Neural cell (in vitro differentiated cells): ENCODE measurements at regions not wholly inside any gene's neighbourhood (a gene's known extent, or its start where the extent isn't known, plus 50 kb on each side); places are given as distances from the start of the nearest gene placed in this dataset.

Experiments used
- CTCF ChIP-seq: fragments of 450-650 bp; IDR thresholded peaks from 2 replicates; pipeline ENCODE4 v1.5.1; 2014; ENCODE audit warnings: antibody characterized with exemption, mild to moderate bottlenecking, moderate library complexity; ENCODE audit not compliant: poor library complexity, severe bottlenecking
- EP300 ChIP-seq: fragments of 450-650 bp; conservative IDR thresholded peaks from 2 replicates; pipeline ENCODE4 v1.6.1; 2014; ENCODE audit warnings: antibody characterized with exemption, mild to moderate bottlenecking, moderate library complexity; ENCODE audit not compliant: poor library complexity, severe bottlenecking
- EZH2 ChIP-seq: fragments of 200-600, 300-800 bp; shearing (Covaris generic), sonication (generic); IDR thresholded peaks from 2 replicates; pipeline ENCODE4 v1.6.1; 2014; ENCODE audit warnings: antibody characterized with exemption, low read length, borderline replicate concordance, mild to moderate bottlenecking; ENCODE audit not compliant: insufficient read depth, poor library complexity, severe bottlenecking
- MXI1 ChIP-seq: fragments of 450-650 bp; conservative IDR thresholded peaks from 2 replicates; pipeline ENCODE4 v1.6.1; 2014; ENCODE audit warnings: antibody characterized with exemption, mild to moderate bottlenecking; ENCODE audit not compliant: poor library complexity, severe bottlenecking
- POLR2AphosphoS5 ChIP-seq: IDR thresholded peaks from 2 replicates; pipeline ENCODE4 v1.6.1; 2012
- REST ChIP-seq: IDR thresholded peaks from 2 replicates; pipeline ENCODE4 v1.6.1; 2012; ENCODE audit warnings: borderline replicate concordance
- TAF1 ChIP-seq: IDR thresholded peaks from 2 replicates; pipeline ENCODE4 v1.6.1; 2012; ENCODE audit warnings: low read depth

- TF ChIP-seq CTCF: no peak
- no peak for TF ChIP-seq REST
- TF ChIP-seq EZH2: no peak
- no peak for TF ChIP-seq MXI1
- no peak for TF ChIP-seq TAF1
- no peak for TF ChIP-seq POLR2AphosphoS5
- no peak for TF ChIP-seq EP300
These were observed 757.6 kb downstream of the TBL1XR1 start for GRCh38 chr3:176439729-176440128.
